GM12878 (cell line): ENCODE measurements at regions not wholly inside any gene's neighbourhood (a gene's known extent, or its start where the extent isn't known, plus 50 kb on each side); places are given as distances from the start of the nearest gene placed in this dataset.
"Not testable (repeated sequence)": the region's sequence is repeated elsewhere in the genome, so short reads cannot be mapped to it uniquely, and the experiment has no call there.

Experiments used
- ATAC-seq: fragments of 200-7000 bp; cut with Tn5 transposase; 3 replicates; pipeline ENCODE4 v1.9.1; 2020; ENCODE audit warnings: mild to moderate bottlenecking, moderate library complexity
- BruUV-seq: library from RNA; stranded (reverse); fragments of 400-500 nt; replicated peaks from 2 replicates; lab custom pipeline; 2021; lab: Mats Ljungman, UMichigan
- CTCF ChIA-PET: fragments of 300-600 bp; sonication (Branson Sonifier 250); formaldehyde crosslinking; extraction: SDS; loops from one replicate; lab custom pipeline; 2021; ENCODE audit warnings: inconsistent platforms; lab: Yijun Ruan, JAX
- POLR2A ChIA-PET: fragments of 350-600 bp; formaldehyde crosslinking; extraction: SDS; loops from one replicate; lab custom pipeline; 2021; ENCODE audit warnings: inconsistent platforms; lab: Charles Lee
- RAD21 ChIA-PET: fragments of 300-600 bp; sonication (Branson Sonifier 250); formaldehyde crosslinking; loops from one replicate; lab custom pipeline; 2023; ENCODE audit warnings: antibody characterized with exemption; ENCODE audit not compliant: unreplicated experiment; lab: Charles Lee
- SMC1A ChIA-PET: fragments of 300-600 bp; sonication (Branson Sonifier 250); formaldehyde crosslinking; loops from one replicate; lab custom pipeline; 2023; ENCODE audit not compliant: unreplicated experiment, uncharacterized antibody; lab: Charles Lee
- DNase-seq: peaks from one replicate; pipeline ENCODE4 v3.0.0-alpha.2; 2011; ENCODE audit warnings: low read depth, low spot score
- FAIRE-seq: peaks from 3 replicates; lab custom pipeline; 2011; peaks lifted over from hg19 to GRCh38; lab: Jason Lieb, UNC
- H2AFZ ChIP-seq: 2 replicates; pipeline ENCODE4 v1.6.0; 2011; ENCODE audit warnings: low read depth, low read length, control low read depth; ENCODE audit not compliant: control insufficient read depth
- H3K27ac ChIP-seq: 2 replicates; pipeline ENCODE4 v1.5.1; 2011; ENCODE audit warnings: control low read depth; ENCODE audit not compliant: control insufficient read depth, insufficient read depth
- H3K27me3 ChIP-seq, 2 experiments: replicated peaks in 1 of 2; 2 replicates each; pipeline versions ENCODE4 v1.6.0 to v1.6.1; 2011; ENCODE audit warnings: low read length in 1 of 2; ENCODE audit not compliant: control insufficient read depth in 2 of 2, insufficient read depth in 2 of 2
- H3K36me3 ChIP-seq, 2 experiments: 2 replicates each; pipeline ENCODE4 v1.5.1; 2011; ENCODE audit warnings: low read length in 1 of 2; ENCODE audit not compliant: control insufficient read depth in 2 of 2, insufficient read depth in 2 of 2
- H3K4me1 ChIP-seq: 2 replicates; pipeline ENCODE4 v1.6.1; 2011; ENCODE audit warnings: mild to moderate bottlenecking, low read length, moderate library complexity, mixed read lengths; ENCODE audit not compliant: control insufficient read depth, insufficient read depth
- H3K4me2 ChIP-seq: 2 replicates; pipeline ENCODE4 v1.6.0; 2011; ENCODE audit warnings: control low read depth; ENCODE audit not compliant: control insufficient read depth, insufficient read depth
- H3K4me3 ChIP-seq: fragments of 200-600 bp; sonication (generic); 2 replicates; pipeline ENCODE4 v1.5.1; 2016
- H3K79me2 ChIP-seq: 2 replicates; pipeline ENCODE4 v1.6.0; 2011; ENCODE audit warnings: low read length; ENCODE audit not compliant: control insufficient read depth, insufficient read depth
- H3K9ac ChIP-seq: 2 replicates; pipeline ENCODE4 v1.8.0; 2011; ENCODE audit warnings: low read length, control low read depth, mixed read lengths; ENCODE audit not compliant: control insufficient read depth, insufficient read depth
- H3K9me3 ChIP-seq: replicated peaks from 3 replicates; pipeline ENCODE4 v1.5.1; 2011; ENCODE audit warnings: mild to moderate bottlenecking, low read length; ENCODE audit not compliant: control insufficient read depth, insufficient read depth
- H4K20me1 ChIP-seq: 2 replicates; pipeline ENCODE4 v1.6.0; 2011; ENCODE audit not compliant: control insufficient read depth, insufficient read depth
- ASH2L ChIP-seq: fragments of 300-600, 200-600 bp; sonication (generic); IDR thresholded peaks from 2 replicates; pipeline ENCODE4 v1.6.1; 2017; ENCODE audit warnings: low read depth, mild to moderate bottlenecking, borderline replicate concordance
- BCL3 ChIP-seq: IDR thresholded peaks from 2 replicates; pipeline ENCODE4 v1.6.1; 2011; ENCODE audit warnings: borderline replicate concordance, low read depth, mild to moderate bottlenecking, moderate library complexity, low read length; ENCODE audit not compliant: insufficient read depth, poor library complexity, severe bottlenecking
- BRCA1 ChIP-seq: IDR thresholded peaks from 2 replicates; pipeline ENCODE4 v1.6.1; 2011; ENCODE audit warnings: low read depth, low read length, improper control_type of control experiment
- CEBPB ChIP-seq, 2 experiments: fragments of 150-350 bp in 1 of 2; IDR thresholded peaks; 2 replicates each; pipeline ENCODE4 v1.6.1; 2012 to 2014; ENCODE audit warnings: low read depth in 2 of 2, low read length in 2 of 2, borderline replicate concordance in 1 of 2, inconsistent platforms in 1 of 2
- ETV6 ChIP-seq, 2 experiments: fragments of 450-650 bp in 1 of 2; IDR thresholded peaks in 1 of 2; conservative IDR thresholded peaks in 1 of 2; 2 replicates each; pipeline ENCODE4 v1.6.1; 2014; ENCODE audit warnings: antibody characterized with exemption in 1 of 2, borderline replicate concordance in 1 of 2, low read depth in 1 of 2, mild to moderate bottlenecking in 1 of 2, moderate library complexity in 1 of 2
- KLF5 ChIP-seq: fragments of 450-650 bp; IDR thresholded peaks from 2 replicates; pipeline ENCODE4 v1.6.1; 2014; ENCODE audit warnings: mild to moderate bottlenecking; ENCODE audit not compliant: partially characterized antibody
- LARP7 ChIP-seq: fragments of 450-650 bp; IDR thresholded peaks from 2 replicates; pipeline ENCODE4 v1.6.1; 2017; ENCODE audit warnings: mild to moderate bottlenecking
- MTA3 ChIP-seq: IDR thresholded peaks from 2 replicates; pipeline ENCODE4 v1.6.1; 2012; ENCODE audit warnings: low read length, inconsistent platforms, borderline replicate concordance
- MYC ChIP-seq: IDR thresholded peaks from 2 replicates; pipeline ENCODE4 v1.6.1; 2011; ENCODE audit warnings: mild to moderate bottlenecking, low read length, moderate library complexity, inconsistent platforms; ENCODE audit not compliant: insufficient read depth, insufficient replicate concordance, insufficient read length, severe bottlenecking
- NR2C1 ChIP-seq: fragments of 450-650 bp; IDR thresholded peaks from 2 replicates; pipeline ENCODE4 v1.6.1; 2017; ENCODE audit warnings: antibody characterized with exemption, mild to moderate bottlenecking, moderate library complexity
- NRF1 ChIP-seq: conservative IDR thresholded peaks from 2 replicates; pipeline ENCODE4 v1.6.1; 2011; ENCODE audit warnings: mild to moderate bottlenecking, low read depth, low read length, improper control_type of control experiment
- PAX5 ChIP-seq: IDR thresholded peaks from 2 replicates; pipeline ENCODE4 v1.6.1; 2011; ENCODE audit warnings: low read depth, low read length, borderline replicate concordance
- PML ChIP-seq: IDR thresholded peaks from 2 replicates; pipeline ENCODE4 v1.6.1; 2012; ENCODE audit warnings: low read length, inconsistent platforms
- POLR2A ChIP-seq: IDR thresholded peaks from 2 replicates; pipeline ENCODE4 v1.6.1; 2011; ENCODE audit warnings: low read depth, mild to moderate bottlenecking, low read length
- RBBP5 ChIP-seq: fragments of 200-600 bp; sonication (generic); conservative IDR thresholded peaks from 2 replicates; pipeline ENCODE4 v1.6.1; 2016
- SP1 ChIP-seq: IDR thresholded peaks from one replicate; pipeline ENCODE4 v1.6.1; 2011; ENCODE audit warnings: low read depth, low read length
- SREBF1 ChIP-seq: IDR thresholded peaks from 2 replicates; pipeline ENCODE4 v1.6.1; 2012; ENCODE audit warnings: mild to moderate bottlenecking, low read length
- STAT1 ChIP-seq: fragments of 450-650 bp; conservative IDR thresholded peaks from 2 replicates; pipeline ENCODE4 v1.6.1; 2014; ENCODE audit warnings: antibody characterized with exemption, mild to moderate bottlenecking
- TCF7 ChIP-seq: IDR thresholded peaks from 2 replicates; pipeline ENCODE4 v1.6.1; 2014; ENCODE audit warnings: antibody characterized with exemption, borderline replicate concordance
- ZSCAN29 ChIP-seq: fragments of 450-650 bp; IDR thresholded peaks from 2 replicates; pipeline ENCODE4 v1.6.1; 2017; ENCODE audit warnings: mild to moderate bottlenecking, moderate library complexity
- WGBS: methylation state at CpG from one replicate; pipeline ENCODE4 v1.1.6; 2016; ENCODE audit warnings: low lambda C conversion rate; ENCODE audit not compliant: insufficient replicate concordance, insufficient coverage; ENCODE audit errors: missing lambda C conversion rate; 5-methylcytosine and 5-hydroxymethylcytosine counted together
- in situ Hi-C: fragments of 300-500 bp; cut with MboI; formaldehyde crosslinking; loops from 9 replicates; pipeline ENCODE4 v1.14.3; 2018; ENCODE audit warnings: mixed read lengths
- intact Hi-C: fragments of 100-400 bp; cut with micrococcal nuclease; formaldehyde crosslinking; loops from one replicate; pipeline ENCODE4 v1.14.2; 2022; ENCODE audit not compliant: unreplicated experiment

- H3K36me3 ChIP-seq, H3K9ac ChIP-seq, H3K27me3 ChIP-seq, BruUV-seq, in situ Hi-C loops, SMC1A ChIA-PET, H3K9me3 ChIP-seq, DNase-seq, H3K79me2 ChIP-seq, CTCF ChIA-PET, H3K4me1 ChIP-seq, POLR2A ChIA-PET, H3K4me3 ChIP-seq, intact Hi-C loops, RAD21 ChIA-PET, H3K4me2 ChIP-seq, H3K27ac ChIP-seq, ATAC-seq, H2AFZ ChIP-seq, FAIRE-seq, H4K20me1 ChIP-seq: not testable (repeated sequence)
- WGBS = 17% methylated on average over 2 of the region's 2 CpGs
Observed at GRCh38 chr6:40865259-40865658, 173.8 kb downstream of the UNC5CL start.

DNA sequence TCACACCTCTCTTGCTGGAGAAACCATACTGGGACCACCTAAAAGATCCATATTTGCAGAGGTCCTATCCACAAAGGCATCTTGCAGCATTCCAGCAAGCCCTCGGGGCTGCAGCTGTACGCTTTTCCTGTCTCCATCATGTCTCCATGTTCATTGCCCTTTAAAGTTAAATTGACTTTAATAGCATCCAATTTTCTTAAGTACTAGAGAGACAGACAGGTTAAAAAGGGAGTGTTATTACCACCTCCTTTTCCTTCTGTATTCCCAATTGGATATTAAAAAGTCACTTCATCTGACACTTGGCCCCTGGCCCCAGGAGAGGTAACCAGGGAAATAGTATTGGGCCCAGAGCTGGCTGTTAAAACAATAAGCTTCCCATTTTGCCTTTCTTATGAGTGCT, 178.6 kb downstream of the UNC5CL start:
- intact Hi-C loops (no loop called here), in situ Hi-C loops (no loop called here)
- no peaks in the 10 kb centered on the region for H3K4me1 ChIP-seq
- ATAC-seq (no peak), FAIRE-seq (no peak), DNase-seq (no peak)
- no peak for TF ChIP-seq MYC
- TF ChIP-seq NR2C1 = no peak
- TF ChIP-seq LARP7 = no peak
- TF ChIP-seq MTA3 = no peak
- no peak for TF ChIP-seq CEBPB (IDR thresholded peaks at IDR 0.05; ENCODE audit: borderline replicate concordance in 1 of 2, low read depth in 2 of 2, low read length in 2 of 2)
- TF ChIP-seq KLF5 = no peak
- no peak for TF ChIP-seq BRCA1
- no peak for TF ChIP-seq PML
- no peak for TF ChIP-seq ETV6 (conservative IDR thresholded peaks at IDR 0.05 in 1 of 2, IDR thresholded peaks at IDR 0.05 in 1 of 2; ENCODE audit: borderline replicate concordance in 1 of 2, low read depth in 1 of 2)
- TF ChIP-seq PAX5 = no peak
- TF ChIP-seq SREBF1 = no peak
- TF ChIP-seq SP1 = no peak
- no peak for TF ChIP-seq STAT1
- no peak for TF ChIP-seq BCL3
- no peak for TF ChIP-seq ASH2L
- no peak for TF ChIP-seq RBBP5
- TF ChIP-seq POLR2A = no peak
- no peak for TF ChIP-seq TCF7
- no peak for TF ChIP-seq NRF1
- TF ChIP-seq ZSCAN29 = no peak
- no peaks in the 10 kb centered on the region for H3K36me3 ChIP-seq
- H3K4me2 ChIP-seq = no peak overlapping the region
- BruUV-seq = no TSS peak
- no peaks in the 10 kb centered on the region for H3K27me3 ChIP-seq
- no peaks in the 10 kb centered on the region for H4K20me1 ChIP-seq
- no peak overlapping the region for H3K27ac ChIP-seq
- ChIA-PET CTCF (no interaction called here), SMC1A (no interaction called here), POLR2A (no interaction called here), RAD21 (no interaction called here)
- no peak overlapping the region for H2AFZ ChIP-seq
- 3% methylated on average over 2 of the region's 2 CpGs for WGBS
- H3K4me3 ChIP-seq = no peak overlapping the region
- no peaks in the 10 kb centered on the region; the same call in 2 of the 3 replicates for H3K9me3 ChIP-seq
- H3K9ac ChIP-seq = no peak overlapping the region
- no peaks in the 10 kb centered on the region for H3K79me2 ChIP-seq
